HS-5 (cell line): ENCODE measurements at regions not wholly inside any gene's neighbourhood (a gene's known extent, or its start where the extent isn't known, plus 50 kb on each side); places are given as distances from the start of the nearest gene placed in this dataset.
A peak's percentile ranks its signal among the peaks of the same experiment; 100 is the strongest.

ENCODE experiments used
- DNase-seq: peaks from one replicate; pipeline ENCODE4 v3.0.0-alpha.2; 2012; ENCODE audit warnings: low read depth

DNA sequence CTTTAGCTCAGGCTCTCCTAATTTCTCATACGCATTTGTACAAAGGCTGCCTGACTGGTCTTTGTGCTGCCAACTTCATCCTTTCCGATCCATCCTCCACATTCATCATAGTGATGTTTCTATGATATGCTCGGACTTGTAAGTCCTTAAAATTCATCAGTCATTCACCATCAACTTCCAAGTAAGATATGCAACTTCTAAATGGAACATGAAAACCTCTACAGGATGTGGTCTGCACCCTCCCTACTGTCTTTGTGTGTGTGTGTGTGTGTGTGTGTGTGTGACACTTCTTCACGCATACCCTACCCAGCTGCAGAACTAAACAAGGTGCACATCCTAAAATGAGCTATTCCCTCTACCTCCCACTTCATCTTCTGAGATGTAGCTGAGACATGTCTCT is 397.9 kb upstream of the NR5A2 start:
- DNase-seq: no peak

DNA sequence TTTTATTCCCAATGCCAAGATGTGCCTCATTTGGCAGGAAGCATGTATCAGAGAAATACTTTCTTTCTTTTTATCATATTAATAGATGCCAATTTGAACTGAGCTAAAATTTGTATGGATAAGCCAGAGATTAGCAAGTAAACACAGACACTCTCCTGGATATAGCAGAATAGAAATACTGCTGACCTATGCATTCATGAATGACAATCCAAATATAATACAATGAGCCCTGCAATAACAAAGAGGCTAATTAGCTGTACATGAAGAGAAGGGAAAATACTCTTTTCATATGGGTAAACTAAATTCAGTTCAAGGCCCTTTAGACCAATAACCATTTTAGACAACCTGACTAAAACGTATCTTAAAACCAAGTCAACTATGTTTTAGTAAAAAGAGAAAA is 388.1 kb upstream of the NR5A2 start:
- DNase-seq: no peak

DNA sequence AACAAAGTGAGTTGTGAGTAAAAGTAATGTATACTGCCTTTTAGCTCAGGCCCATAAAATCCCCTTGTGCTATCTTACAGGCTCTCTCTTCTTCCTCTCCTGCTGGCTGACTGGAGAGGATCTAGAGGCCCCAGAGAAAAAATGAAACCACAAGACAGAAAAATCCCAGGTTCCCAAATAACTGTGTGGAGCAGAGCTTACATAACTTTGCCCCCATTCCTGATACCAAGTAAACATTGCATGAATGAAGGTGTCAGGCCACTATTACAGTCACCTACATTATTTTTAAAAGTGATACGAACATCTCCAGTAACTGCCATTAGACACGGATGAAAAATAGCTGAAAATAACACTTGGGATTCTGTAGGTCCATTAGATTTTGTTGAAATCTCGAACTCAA is 386.0 kb upstream of the NR5A2 start:
- DNase-seq: no peak

DNA sequence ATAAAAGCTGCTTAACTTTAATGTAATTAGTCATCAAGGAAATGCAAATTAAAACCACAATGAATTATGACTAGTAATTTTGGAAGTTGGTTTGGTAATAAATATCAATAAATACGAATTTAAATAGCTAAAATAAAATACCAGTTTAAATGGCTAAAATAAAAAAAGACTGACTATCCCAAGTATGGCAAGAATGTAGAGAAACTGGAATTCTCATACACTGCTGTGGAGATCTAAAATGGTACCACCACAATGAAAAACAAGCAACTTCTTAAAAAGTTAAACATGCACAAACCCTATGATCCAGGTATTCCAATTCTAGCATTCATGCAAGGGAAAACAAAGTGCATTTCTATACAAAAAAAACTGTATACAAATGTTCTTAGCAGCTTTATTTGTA is 382.6 kb upstream of the NR5A2 start:
- no peak for DNase-seq

DNA sequence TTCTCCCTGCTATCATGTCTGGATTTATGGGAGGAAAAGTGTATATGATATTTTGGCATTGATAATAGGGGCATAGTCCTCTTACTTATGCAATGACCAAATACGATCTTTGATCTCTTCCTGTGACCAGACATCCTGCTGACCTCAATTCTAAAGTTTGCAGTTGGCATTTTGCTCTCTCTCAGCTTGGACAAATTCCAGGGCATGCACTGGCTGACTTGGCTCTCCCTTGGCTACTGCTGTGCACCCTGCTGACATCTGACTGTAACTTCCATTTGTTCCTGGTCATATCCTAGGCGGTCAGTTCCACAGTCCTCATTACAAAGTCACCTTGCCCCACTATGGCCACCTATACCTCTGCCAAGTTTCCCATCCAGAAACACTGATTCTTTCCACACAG is 380.7 kb upstream of the NR5A2 start:
- DNase-seq: no peak

DNA sequence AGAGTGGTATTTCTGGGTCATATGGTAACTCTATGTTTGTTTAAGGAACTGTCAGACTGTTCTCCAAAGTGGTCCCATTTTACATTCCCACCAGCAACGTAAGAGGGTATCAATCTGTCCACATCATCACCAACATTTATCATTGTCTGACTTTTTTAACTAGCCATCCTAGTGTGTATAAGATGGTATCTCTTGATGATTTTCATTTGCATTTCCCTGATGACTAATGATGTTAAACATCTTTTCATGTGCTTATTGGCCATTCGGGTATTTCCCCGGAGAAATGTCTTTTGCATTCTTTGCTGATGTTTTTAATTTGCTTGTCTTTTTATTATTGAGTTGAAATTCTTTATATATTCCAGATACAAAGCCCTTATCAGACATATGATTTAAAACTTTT is 370.1 kb upstream of the NR5A2 start:
- no peak for DNase-seq

DNA sequence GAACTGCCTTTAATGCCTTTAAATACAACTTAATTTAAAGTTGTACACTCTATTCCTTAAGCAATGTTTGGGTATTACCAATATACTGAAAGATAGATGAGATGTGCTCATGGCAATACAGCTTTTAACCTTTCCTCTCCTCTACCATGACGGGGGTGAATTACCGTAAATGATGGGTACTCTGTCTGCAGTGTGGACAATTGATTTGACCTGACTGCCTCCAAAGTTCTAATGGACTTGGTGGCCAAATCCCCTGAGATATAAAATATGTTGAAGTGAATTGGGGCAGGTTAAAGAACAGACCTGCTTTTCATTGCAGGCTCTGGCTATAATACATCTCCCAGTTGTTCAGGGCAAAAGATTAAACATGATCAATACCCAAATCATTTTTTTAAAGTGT is 367.4 kb upstream of the NR5A2 start:
- DNase-seq: no peak

DNA sequence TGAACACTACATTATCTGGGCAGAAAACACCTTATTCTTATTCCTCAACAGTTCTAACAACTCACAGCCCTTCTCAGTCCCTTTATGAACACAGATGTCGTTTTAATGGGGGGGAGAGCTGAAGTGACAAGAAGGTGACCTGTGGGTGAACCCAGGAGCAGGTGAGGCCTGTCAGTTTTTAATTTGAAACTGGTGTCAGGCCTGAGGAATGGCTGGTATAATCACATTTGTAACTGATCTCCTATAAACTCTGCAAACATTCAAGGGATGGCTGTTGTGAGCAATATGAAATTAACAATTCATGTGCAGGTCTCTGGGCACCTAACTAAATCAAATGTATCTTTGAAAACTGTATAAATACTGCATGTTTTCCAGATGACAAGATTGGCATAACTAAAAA is 362.1 kb upstream of the NR5A2 start:
- no peak for DNase-seq

DNA sequence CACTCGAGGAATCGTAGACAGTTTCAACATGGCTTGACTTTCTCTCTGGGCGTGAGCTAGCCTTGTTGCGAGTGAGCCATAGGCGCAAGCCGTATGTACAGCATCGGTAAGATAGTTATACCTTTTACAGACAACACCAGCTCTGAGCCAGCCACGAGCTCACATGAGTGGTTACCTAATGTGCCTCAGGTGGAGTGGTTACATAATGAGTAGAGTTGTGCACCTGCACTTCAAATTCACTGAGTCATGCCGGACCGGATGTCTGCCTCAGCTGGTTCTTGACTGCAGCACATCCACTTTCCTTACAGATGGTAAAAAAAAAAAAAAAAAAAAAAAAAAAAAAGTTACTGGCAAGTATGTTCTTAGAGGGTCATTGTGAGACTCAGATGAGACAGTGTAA is 360.4 kb upstream of the NR5A2 start:
- DNase-seq: no peak

DNA sequence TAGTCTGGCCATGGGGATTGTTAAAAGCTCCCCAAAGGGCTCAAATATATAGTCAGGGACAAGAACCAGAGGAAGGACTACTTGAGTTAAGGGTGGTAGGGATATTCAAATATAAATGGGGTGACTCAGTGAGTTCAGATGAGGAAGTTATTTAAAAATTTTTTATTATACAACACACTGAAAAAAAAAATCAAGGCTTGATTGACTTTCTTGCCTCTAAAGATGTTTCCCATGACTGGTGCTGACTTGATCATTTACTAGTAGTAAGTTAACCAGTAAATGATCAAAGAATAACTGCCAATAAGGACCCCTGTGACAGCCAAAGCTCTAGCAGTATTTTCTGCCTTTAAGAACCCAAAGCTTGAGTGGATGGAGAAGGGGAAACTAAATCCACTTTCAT is 357.6 kb upstream of the NR5A2 start:
- DNase-seq: no peak

DNA sequence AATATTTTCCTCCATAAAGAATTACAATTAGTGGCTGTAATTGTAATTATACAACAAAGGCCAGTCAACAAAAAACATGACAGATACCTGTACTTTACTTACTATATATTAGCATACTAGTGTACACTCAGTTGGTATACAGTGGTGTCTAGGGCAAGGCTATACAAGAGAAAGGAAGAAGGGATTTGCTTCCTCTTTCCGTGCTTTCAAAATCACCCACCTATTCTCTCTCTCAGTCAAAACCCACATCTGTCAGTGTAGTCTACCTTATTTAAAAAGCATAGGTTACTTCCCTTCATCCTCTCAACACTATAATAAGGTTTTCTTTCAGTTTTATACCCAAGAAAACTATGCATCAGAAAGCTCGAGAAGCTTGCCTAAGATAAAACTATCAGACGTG is 355.8 kb upstream of the NR5A2 start:
- DNase-seq: no peak

DNA sequence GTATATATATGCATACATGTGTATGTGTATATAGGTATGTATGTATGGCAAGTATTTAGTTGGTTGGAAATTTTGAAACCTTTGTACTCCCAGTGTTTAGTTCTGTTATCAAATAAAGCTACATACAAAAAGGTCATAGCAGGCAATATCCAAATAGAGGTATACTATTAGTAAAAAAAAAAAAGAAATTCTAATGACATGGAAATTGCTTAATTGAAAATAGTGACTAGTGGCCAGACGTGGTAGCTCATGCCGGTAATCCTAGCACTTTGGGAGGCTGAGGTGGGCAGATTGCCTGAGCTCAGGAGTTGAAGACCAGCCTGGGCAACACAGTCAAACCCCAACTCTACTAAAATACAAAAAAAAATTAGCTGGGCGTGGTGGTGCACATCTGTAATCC is 351.6 kb upstream of the NR5A2 start:
- DNase-seq: no peak

DNA sequence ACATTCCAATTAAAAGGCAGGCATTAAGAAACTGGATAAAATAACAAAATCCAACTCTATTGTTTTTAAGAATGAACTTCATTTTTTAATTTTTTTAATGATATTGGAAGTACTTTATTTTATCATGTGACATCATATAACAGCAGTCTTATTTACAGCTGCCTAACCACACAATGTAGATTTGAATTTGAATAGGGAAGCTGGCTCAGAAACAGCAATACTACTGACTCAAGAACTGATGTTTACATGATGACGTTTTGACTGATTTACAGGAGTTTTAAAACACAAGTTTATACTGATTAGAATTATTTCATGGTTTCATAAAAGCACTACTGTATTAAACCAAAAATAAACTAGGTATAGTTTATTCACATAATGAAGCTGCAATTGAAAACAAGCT is 348.7 kb upstream of the NR5A2 start:
- DNase-seq: no peak

DNA sequence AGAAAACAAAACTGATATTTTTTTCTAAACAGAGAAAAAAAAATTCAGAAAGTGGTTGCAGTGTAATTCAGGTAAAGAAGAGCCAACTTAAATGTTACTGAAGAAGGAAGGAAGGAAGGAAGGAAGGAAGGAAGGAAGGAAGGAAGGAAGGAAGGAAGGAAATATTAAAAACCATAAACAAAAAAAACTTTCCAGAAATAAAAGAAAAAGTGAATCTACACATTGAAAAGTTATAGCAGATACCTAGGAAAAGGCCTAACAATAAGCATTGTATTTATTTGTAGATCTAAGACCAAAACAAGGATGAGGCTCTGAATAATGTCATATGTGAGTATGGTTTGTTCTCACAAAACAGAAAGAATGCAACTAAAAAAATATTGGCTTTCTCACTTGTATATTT is 345.4 kb upstream of the NR5A2 start:
- no peak for DNase-seq

DNA sequence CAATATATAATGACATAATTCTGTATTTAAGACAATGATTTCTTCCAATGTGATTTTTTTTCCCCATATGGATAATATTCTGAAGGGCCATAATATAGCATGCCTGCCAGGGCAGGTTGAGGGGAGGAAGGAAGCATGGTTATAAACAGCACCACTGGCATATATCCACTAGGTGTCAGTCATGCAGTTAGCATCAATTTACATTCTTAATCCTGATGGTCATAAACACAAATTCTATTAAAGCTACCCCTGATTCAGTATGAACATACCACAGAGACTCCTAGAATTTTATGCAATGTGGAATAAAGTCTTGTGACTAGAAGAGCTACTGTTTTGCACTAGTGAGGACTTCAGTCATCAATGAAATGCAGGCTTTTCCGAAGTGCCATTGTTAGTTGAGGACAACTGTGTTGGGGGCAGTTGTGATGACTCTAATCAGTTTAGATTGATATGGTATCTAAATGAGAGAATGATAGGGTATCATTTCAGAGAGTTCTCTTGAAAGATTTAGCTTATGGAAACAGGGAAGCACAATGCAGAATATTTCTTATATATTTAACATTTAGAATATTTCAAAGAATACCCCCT is 342.7 kb upstream of the NR5A2 start:
- DNase-seq: peak; percentile 53

DNA sequence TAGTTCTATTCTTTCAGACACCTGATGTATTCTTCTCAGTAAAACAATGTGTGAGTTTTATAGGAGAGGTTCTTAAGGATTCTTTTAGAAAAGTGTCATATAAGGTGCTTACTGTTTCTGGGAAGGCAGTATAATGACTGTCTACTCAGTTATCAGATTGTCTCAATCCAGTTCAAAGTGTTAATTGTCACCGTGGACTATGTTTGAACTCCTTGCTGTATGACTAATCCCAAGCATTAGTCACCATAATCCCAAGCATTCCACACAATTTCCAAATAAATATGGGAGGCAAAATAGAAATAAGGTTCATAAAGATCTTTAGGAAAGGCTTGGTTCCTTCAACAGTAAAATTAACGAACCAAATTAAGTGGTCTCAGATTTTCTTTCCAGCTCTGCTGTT is 342.1 kb upstream of the NR5A2 start:
- DNase-seq: peak; percentile 69

DNA sequence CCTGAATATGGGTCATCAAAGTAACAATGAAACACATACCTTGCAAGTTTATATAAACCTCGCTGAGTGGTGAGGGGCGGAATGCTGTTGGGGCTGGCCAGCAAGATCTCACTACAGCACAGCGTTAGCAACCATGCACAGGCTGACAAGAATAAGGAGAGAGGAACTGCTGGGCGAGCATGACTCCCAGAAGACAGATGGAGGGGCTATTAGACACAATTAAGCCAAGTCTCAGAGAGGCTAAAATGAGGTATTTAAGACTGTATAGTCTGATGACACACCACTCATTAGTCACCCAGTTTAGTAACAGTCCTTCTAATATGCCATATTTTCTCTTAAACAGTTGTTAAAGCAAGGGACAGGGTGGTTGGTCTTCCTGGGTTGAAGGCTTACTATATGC is 340.2 kb upstream of the NR5A2 start:
- DNase-seq: peak; percentile 15

DNA sequence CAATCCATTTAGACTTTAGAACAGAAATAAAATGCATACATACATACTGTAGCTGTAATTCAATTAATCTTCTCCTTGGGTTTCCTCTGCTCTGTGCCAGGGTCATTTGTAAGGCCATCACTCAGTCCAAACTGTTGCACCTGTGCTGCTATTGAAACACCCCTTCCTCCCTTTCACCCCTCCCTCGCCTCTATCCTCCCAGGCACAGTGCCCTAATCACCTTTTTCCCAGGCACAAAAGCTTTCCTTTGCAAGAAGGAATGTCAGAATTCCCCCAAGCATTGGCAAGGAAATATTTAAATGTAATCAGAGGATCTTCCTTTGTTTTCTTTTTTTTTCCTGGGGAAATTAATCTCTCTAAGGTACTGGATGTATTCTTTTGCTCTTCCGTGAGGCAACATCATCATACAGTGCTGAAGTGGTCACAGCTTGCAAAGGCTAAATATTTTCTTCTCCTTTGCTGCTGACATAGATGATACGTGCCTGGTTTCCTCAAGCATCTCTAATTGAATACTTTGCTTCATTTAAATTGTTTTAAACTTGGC is 339.3 kb upstream of the NR5A2 start:
- DNase-seq: no peak

DNA sequence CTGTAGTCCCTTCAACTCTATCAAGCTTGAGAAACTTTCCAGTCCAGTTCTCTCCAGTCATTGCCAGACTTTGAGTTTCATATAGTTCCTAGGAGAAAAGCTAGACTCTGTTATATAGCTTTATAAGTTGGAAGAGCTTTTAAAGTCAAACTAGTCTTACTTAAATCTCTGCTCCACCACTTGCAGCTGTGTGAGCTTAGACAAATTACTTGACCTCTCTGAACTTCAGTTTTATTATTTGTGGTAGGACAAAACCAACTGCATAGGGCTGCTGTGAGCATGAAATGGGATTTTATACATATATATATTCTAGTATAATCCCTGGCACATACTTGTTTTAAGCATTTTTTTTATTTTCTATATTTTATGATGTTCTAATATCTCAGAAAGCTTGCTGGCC is 338.7 kb upstream of the NR5A2 start:
- no peak for DNase-seq

DNA sequence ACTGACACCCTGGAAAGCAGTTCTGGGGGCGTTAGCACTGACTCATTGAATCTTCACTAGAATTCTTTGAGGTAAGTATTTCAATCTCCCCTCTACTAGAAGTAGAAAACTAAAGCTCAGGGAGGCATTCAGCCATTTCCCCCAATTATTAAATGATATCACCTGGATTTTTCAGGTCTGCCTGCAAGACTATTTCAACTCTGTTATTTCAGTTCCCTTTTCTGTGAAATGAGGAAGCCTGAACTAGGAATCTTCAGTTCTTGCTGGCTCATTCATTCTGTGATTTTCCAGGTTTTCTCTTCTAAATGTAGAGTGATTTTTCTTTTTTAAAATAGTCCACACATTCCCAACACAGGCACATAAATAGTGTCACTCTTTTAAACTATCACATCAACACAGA is 337.0 kb upstream of the NR5A2 start:
- no peak for DNase-seq

DNA sequence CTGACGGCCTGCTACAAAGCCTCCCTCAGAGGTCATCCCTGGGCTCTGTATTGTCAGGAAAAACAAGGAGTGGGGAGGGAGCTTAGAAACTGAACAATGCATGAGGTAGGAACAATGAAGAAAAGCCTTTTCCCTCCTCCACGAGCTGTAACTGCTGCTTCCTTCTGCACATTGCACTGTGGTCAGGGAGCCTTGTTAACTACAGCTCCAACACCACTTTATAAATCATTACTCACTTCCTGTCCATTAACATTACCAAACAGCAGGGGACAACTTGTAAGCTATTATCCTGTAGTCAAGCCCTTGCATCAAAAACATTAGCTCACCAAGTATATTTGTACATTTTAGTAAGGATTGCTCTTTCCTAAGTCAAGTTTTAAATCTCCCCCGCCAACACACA is 336.0 kb upstream of the NR5A2 start:
- DNase-seq: peak; percentile 57

DNA sequence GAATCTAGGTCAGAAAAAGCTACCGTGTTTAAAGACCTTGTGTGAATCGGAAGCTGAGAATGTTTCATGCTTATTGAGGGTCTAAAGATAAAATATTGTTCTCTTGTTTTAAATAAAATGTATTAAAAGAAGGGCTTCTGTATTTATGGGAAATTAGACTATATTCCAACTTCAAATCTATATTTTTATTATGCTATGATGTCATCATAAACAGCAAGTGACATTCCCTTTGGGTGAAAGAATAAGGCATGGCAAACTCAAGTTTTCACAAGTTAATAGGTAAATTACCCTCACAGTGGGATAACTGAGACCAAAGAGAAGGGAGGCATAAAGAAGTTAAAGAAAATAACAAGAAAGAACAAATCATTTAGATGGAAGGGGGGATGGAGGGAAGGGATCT is 333.8 kb upstream of the NR5A2 start:
- no peak for DNase-seq

DNA sequence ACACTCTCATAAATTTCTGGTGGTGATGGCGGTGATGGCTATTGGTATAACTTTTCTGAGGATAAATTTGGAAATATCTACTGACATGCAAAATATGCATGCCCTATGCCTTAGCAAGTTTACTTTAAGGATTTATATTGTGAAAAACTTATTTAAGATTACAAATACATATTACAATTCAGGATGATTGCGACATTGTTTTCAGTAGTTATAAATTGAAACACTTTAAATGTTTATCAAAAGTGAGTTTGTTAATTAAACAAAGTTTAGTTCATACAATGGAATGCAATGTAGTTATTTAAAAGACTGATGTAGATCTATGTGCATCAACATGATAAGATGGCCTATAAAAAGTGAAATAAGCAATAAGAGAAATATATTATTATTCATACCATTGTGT is 331.3 kb upstream of the NR5A2 start:
- DNase-seq: no peak

DNA sequence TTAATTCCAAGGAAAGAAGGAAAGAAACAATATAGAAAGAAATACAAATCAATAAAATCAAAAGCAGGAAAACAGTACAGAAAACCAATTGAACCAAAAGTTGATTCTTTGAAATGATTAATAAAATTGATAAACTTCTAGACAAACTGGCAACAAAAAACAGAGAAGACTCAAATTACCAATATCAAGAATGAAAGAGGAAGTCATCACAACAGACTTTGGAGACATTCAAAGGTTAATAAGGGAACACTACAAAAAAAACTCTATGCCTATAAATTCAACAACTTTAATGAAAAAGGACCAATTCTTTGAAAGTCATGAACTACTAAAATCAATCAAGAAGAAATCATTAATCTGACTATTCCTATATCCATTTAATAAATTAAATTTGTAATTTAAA is 329.3 kb upstream of the NR5A2 start:
- DNase-seq: no peak

DNA sequence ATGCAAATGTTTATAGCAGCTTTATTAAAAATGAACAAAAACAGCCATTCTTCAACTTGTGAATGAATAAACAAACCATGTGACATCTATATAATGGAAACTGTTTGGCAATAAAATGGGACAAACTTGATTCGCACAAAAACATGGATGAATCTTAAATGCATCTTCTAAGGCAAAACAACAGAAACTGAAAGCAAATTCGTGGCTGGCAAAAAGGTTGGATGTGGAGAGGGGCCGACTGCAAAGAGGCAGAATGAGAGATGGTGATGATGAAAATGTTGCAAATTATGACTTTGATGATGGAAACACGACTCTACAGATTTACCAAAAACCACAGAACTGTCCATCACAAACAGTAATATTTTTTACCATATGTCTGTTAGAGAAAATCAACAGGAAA is 327.0 kb upstream of the NR5A2 start:
- no peak for DNase-seq
